Lung (tissue), 11 donors: ENCODE measurements at regions not wholly inside any gene's neighbourhood (a gene's known extent, or its start where the extent isn't known, plus 50 kb on each side); places are given as distances from the start of the nearest gene placed in this dataset.

Experiments used
- ATAC-seq: fragments of 200-7000 bp; cut with Tn5 transposase; one replicate; pipeline ENCODE4 v1.9.1; 2020; ENCODE audit warnings: moderate number of reproducible peaks; ENCODE audit not compliant: insufficient read depth, low FRiP score
- DNase-seq, 3 donors: peaks; one replicate each; pipeline ENCODE4 v3.0.0-alpha.2; 2013 to 2017
- H3K27ac ChIP-seq, 2 donors: one replicate each; pipeline ENCODE4 v1.5.1; 2013; ENCODE audit warnings: mild to moderate bottlenecking in 2 of 2, moderate library complexity in 2 of 2, control low read depth in 1 of 2, inconsistent platforms in 1 of 2, low read depth in 1 of 2, low read length in 1 of 2
- H3K27me3 ChIP-seq, 3 donors: one replicate each; pipeline ENCODE4 v1.5.1; 2013; ENCODE audit warnings: low read length in 2 of 3; ENCODE audit not compliant: control insufficient read depth in 3 of 3, insufficient read depth in 3 of 3
- H3K36me3 ChIP-seq, 4 donors: one replicate each; pipeline ENCODE4 v1.5.1; 2013; ENCODE audit warnings: low read length in 4 of 4, mild to moderate bottlenecking in 1 of 4, moderate library complexity in 1 of 4; ENCODE audit not compliant: control insufficient read depth in 4 of 4, insufficient read depth in 4 of 4
- H3K4me1 ChIP-seq, 5 donors: one replicate each; pipeline ENCODE4 v1.5.1; 2013; ENCODE audit warnings: low read length in 5 of 5, mild to moderate bottlenecking in 2 of 5, moderate library complexity in 1 of 5; ENCODE audit not compliant: control insufficient read depth in 5 of 5, insufficient read depth in 5 of 5
- H3K4me3 ChIP-seq: one replicate; pipeline ENCODE4 v1.5.1; 2013; ENCODE audit warnings: mild to moderate bottlenecking, control low read depth, moderate library complexity
- H3K9ac ChIP-seq, 2 donors: one replicate each; pipeline ENCODE4 v1.5.1; 2013; ENCODE audit warnings: low read length in 2 of 2, control low read depth in 1 of 2; ENCODE audit not compliant: insufficient read depth in 1 of 2
- H3K9me3 ChIP-seq, 4 donors: one replicate each; pipeline ENCODE4 v1.5.1; 2013; ENCODE audit warnings: low read length in 3 of 4, mild to moderate bottlenecking in 1 of 4, moderate library complexity in 1 of 4; ENCODE audit not compliant: control insufficient read depth in 4 of 4, insufficient read depth in 3 of 4
- CTCF ChIP-seq: IDR thresholded peaks from 2 replicates; pipeline ENCODE4 v1.5.1; 2012; ENCODE audit warnings: mild to moderate bottlenecking; ENCODE audit errors: control extremely low read depth, extremely low read depth
- WGBS, 2 donors: extraction: QIAGEN DNeasy Blood & Tissue Kit; methylation state at CpG; one replicate each; pipeline ENCODE4 v1.1.7; 2013; 5-methylcytosine and 5-hydroxymethylcytosine counted together
- donor health status: control.
- donor health status: control.
- donor health status: Bipolar disorder and iron deficiency.
- donor health status: healthy.
- donor health status: DM: yes; HTN: yes; CAD: no.

- H3K4me3 ChIP-seq = no peak overlapping the region
- TF ChIP-seq CTCF = no peak
- DNase-seq (no peak), ATAC-seq (no peak)
- no peaks in the 10 kb centered on the region for H3K36me3 ChIP-seq
- H3K9ac ChIP-seq = no peak overlapping the region
- peak overlapping the region in 1 of 2 donors; percentile 55 for H3K27ac ChIP-seq
- H3K9me3 ChIP-seq = no peaks in the 10 kb centered on the region
- peaks cover 0 to 10% (median 5%) of the 10 kb centered on the region in 5 donors for H3K4me1 ChIP-seq
- no peaks in the 10 kb centered on the region for H3K27me3 ChIP-seq
- 89 to 90% methylated on average over 6 of the region's 6 CpGs for WGBS, 2 donors
Measured at GRCh38 chr11:129316781-129317180, 58.9 kb upstream of the BARX2 start.

DNA sequence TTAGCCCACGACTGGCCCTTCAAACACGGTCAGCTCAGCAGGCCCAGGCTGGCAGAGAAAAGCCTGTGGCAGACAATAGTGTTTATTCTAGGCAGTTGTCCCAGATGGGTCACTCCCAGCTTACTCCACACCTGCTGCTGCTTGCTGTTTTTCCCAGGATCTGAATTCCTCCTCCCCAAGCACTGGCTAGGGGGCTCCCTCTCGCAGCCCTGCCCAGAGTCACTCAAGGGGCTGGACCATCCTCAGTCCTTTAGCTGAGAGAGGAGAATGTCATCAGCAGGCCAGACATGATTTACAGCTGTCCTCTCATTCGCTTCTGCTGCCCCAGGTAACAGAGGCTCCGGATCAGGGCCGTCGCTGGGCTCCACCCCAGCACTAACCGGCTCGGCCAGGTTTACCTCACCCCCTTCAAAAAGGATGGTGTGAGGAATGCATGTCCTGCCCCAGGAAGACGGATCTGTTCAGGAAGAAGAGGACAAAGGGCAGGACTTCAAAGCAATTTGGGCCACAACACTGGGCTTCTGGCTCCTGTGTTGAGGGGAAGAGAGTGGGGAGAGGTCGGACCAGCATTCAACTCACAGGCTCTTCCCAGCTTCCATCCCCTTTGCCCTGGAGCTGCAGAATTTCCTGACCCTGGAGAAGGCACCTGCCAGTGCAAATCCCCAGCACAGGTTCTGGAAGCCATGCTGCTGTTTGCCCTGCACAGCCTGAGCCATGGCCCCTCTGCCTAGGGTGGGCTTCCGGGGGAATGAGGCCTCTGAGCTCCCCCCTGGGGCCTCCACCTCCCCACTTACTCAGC is 59.7 kb upstream of the BARX2 start:
- Histone ChIP-seq H3K4me3 (no peak overlapping the region), H3K4me1 (peaks cover 0 to 10% (median 5%) of the 10 kb centered on the region in 5 donors), H3K9me3 (no peaks in the 10 kb centered on the region), H3K36me3 (no peaks in the 10 kb centered on the region), H3K9ac (no peak overlapping the region), H3K27ac (peak overlapping the region in 1 of 2 donors; percentile 66), H3K27me3 (no peaks in the 10 kb centered on the region)
- DNase-seq (peak in 1 of 3 donors; percentile 26), ATAC-seq (no peak)
- TF ChIP-seq CTCF = no peak
- 56 to 73% methylated on average over 12 of the region's 12 CpGs for WGBS, 2 donors

GRCh38 chr11:129314371-129314770 is 61.3 kb upstream of the BARX2 start:
- Histone ChIP-seq H3K9me3 (no peaks in the 10 kb centered on the region), H3K27ac (no peak overlapping the region), H3K4me1 (peaks cover 0 to 10% (median 5%) of the 10 kb centered on the region in 5 donors), H3K27me3 (no peaks in the 10 kb centered on the region), H3K9ac (no peak overlapping the region), H3K36me3 (no peaks in the 10 kb centered on the region), H3K4me3 (no peak overlapping the region)
- WGBS, 2 donors = 26 to 74% methylated on average over 3 of the region's 3 CpGs
- no peak for DNase-seq
- no peak for ATAC-seq
- TF ChIP-seq CTCF = no peak
